SK-N-MC (cell line): ENCODE measurements at regions not wholly inside any gene's neighbourhood (a gene's known extent, or its start where the extent isn't known, plus 50 kb on each side); places are given as distances from the start of the nearest gene placed in this dataset.

Experiments
- DNase-seq: peaks from one replicate; pipeline ENCODE4 v3.0.0-alpha.2; 2011; ENCODE audit warnings: low read depth, low spot score
- H3K27ac ChIP-seq: fragments of 200-600 bp; sonication (generic); 2 replicates; pipeline ENCODE4 v1.5.1; 2016; ENCODE audit warnings: mixed run types
- H3K36me3 ChIP-seq: fragments of 200-600 bp; sonication (generic); 2 replicates; pipeline ENCODE4 v1.6.1; 2017; ENCODE audit warnings: antibody characterized with exemption, low read length, mixed read lengths; ENCODE audit not compliant: insufficient read depth
- H3K4me3 ChIP-seq: fragments of 200-600 bp; sonication (generic); 2 replicates; pipeline ENCODE4 v1.5.1; 2016
- H3K9ac ChIP-seq: fragments of 200-600 bp; sonication (generic); 2 replicates; pipeline ENCODE4 v1.8.0; 2017; ENCODE audit warnings: mixed run types, mixed read lengths; ENCODE audit not compliant: insufficient read length
- H3K9me3 ChIP-seq: fragments of 200-600 bp; sonication (generic); 2 replicates; pipeline ENCODE4 v1.6.1; 2017; ENCODE audit warnings: low read depth, mild to moderate bottlenecking, antibody characterized with exemption, low read length, moderate library complexity, mixed read lengths
- EZH2 ChIP-seq: fragments of 200-600 bp; sonication (generic); IDR thresholded peaks from one replicate; pipeline ENCODE4 v1.6.1; 2017; ENCODE audit warnings: antibody characterized with exemption
- FOXP2 ChIP-seq: optimal IDR thresholded peaks from 2 replicates; pipeline ENCODE3; 2011; ENCODE audit warnings: mild to moderate bottlenecking, moderate library complexity; ENCODE audit not compliant: insufficient read depth; ENCODE audit errors: extremely low read length, control extremely low read depth
- POLR2AphosphoS5 ChIP-seq: IDR thresholded peaks from 2 replicates; pipeline ENCODE4 v1.6.1; 2012; ENCODE audit warnings: mild to moderate bottlenecking, low read depth, low read length, borderline replicate concordance

DNA sequence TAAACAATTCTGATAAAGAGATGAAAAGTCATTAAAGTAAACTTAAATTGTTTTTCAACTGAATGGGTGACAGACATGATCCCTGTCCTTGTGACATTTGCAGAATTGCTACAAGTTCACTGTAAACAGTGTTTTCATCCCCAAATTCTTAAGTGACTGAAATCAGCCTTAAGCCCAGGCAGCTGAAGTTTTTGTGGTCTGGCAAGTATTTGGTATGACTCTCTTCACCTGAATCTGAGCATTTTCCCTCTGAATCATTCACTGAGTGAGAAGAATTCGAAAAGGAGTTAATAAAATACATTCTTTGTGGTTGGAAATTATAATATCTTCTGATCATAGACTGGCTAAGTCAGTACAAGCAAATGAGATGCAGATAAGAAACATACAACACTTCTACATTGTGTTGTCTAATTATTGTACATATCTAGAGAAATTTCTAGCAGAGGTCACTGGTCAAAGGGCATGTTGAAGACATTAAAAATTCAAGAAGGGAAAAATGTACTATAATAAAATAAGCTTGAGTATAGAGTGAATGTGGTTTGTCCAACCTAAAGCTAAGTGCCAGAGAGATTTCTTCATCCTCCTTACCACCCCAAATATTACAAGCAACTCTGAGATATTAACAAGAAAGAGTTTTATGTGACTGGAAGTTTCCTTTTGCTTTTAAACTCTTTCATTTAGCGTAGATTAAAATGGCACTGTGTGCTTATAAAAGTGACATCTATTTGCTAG is 177.8 kb upstream of the DIO2 start:
- H3K27ac ChIP-seq: no peak overlapping the region

GRCh38 chr14:80387563-80387981 is 176.3 kb upstream of the DIO2 start:
- H3K9ac ChIP-seq: no peak overlapping the region
- no peak overlapping the region for H3K4me3 ChIP-seq
- no peak overlapping the region for H3K27ac ChIP-seq
- DNase-seq: no peak
- H3K36me3 ChIP-seq: no peaks in the 10 kb centered on the region
- no peak for TF ChIP-seq POLR2AphosphoS5
- TF ChIP-seq EZH2: no peak
- TF ChIP-seq FOXP2: no peak
- no peaks in the 10 kb centered on the region for H3K9me3 ChIP-seq

More for the DNA sequence above, 177.8 kb upstream of the DIO2 start:
- no peak for DNase-seq
- Histone ChIP-seq H3K9ac (no peak overlapping the region), H3K36me3 (no peaks in the 10 kb centered on the region), H3K9me3 (no peaks in the 10 kb centered on the region), H3K4me3 (no peak overlapping the region)
- no peak for TF ChIP-seq EZH2
- TF ChIP-seq POLR2AphosphoS5: no peak
- TF ChIP-seq FOXP2: no peak

DNA sequence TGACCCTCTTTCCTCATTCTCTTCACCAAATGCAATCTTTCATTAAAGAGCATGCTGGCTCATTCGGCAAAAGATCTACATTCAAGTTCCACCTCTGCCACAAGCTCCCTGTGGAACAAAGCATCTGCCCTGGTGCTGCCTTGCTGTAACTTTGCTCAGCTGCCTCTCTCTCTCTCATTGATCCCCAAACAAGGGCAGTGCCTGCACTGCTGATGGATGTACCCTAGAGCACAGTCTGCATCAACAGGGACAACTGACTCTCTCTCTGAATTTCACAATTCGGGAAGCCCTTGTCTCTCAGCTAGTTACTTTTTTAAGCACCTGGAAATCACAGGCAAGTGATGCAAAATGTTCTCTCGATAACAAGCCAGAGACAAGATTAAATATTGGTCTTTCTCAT is 174.0 kb upstream of the DIO2 start:
- Histone ChIP-seq H3K9ac (no peak overlapping the region), H3K4me3 (no peak overlapping the region), H3K9me3 (no peaks in the 10 kb centered on the region), H3K27ac (no peak overlapping the region), H3K36me3 (no peaks in the 10 kb centered on the region)
- TF ChIP-seq POLR2AphosphoS5 (no peak), FOXP2 (no peak), EZH2 (no peak)
- no peak for DNase-seq

DNA sequence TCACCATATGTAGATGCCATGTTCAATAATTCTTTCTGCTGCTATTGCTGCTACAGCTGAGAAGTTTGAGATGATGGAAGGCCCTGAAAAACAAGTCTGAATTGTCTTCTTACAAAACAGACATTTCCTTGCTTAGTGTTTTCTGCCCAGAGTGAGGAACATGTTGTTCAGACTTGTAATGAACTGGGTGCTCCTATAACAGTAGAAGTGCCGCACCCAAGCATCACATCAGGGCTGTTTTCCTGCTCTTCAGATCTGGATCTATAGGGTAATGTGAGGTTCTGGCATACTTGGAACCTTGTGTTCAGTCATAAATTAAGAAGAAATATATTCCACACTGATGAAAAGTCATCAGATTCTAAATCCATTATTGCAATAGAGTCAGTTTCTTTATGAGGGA is 171.9 kb upstream of the DIO2 start:
- Histone ChIP-seq H3K9ac (no peak overlapping the region), H3K36me3 (no peaks in the 10 kb centered on the region), H3K4me3 (no peak overlapping the region), H3K9me3 (no peaks in the 10 kb centered on the region), H3K27ac (no peak overlapping the region)
- TF ChIP-seq FOXP2 (no peak), EZH2 (no peak), POLR2AphosphoS5 (no peak)
- no peak for DNase-seq

DNA sequence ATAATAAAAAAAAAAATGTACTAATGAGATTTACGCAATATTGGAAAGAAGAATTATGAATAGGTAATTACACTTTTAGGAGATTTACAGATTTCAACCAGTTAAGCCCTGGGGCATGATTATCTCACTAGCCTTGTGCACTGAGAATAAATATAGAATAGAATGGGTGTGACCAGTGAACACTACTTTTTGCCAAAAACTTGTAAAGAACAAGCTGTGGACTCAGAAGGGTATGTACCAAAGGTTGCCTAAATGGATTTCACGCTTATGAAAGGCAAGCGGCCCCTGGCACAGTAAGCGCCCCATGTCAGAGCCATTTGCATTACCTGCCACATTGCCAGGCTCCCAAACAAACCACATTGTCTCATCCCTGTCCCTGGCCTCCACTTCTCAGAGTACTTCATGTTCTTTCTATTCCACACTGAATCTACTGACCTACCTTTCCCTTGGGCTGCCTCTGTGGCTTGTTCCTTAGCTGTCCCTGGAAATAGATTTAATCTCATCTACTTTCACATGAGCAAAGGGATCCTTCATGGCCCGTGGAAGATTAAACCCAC is 170.6 kb upstream of the DIO2 start:
- no peak overlapping the region for H3K9ac ChIP-seq

GRCh38 chr14:80379035-80379434 is 167.7 kb upstream of the DIO2 start:
- Histone ChIP-seq H3K9ac (no peak overlapping the region), H3K9me3 (no peaks in the 10 kb centered on the region), H3K27ac (no peak overlapping the region), H3K36me3 (no peaks in the 10 kb centered on the region), H3K4me3 (no peak overlapping the region)
- TF ChIP-seq FOXP2: no peak
- no peak for TF ChIP-seq POLR2AphosphoS5
- no peak for TF ChIP-seq EZH2
- DNase-seq: no peak

More for the DNA sequence above, 170.6 kb upstream of the DIO2 start:
- no peak overlapping the region for H3K27ac ChIP-seq
- no peak for DNase-seq
- no peak overlapping the region for H3K4me3 ChIP-seq
- no peaks in the 10 kb centered on the region for H3K9me3 ChIP-seq
- H3K36me3 ChIP-seq: no peaks in the 10 kb centered on the region
- no peak for TF ChIP-seq EZH2
- no peak for TF ChIP-seq POLR2AphosphoS5
- no peak for TF ChIP-seq FOXP2

DNA sequence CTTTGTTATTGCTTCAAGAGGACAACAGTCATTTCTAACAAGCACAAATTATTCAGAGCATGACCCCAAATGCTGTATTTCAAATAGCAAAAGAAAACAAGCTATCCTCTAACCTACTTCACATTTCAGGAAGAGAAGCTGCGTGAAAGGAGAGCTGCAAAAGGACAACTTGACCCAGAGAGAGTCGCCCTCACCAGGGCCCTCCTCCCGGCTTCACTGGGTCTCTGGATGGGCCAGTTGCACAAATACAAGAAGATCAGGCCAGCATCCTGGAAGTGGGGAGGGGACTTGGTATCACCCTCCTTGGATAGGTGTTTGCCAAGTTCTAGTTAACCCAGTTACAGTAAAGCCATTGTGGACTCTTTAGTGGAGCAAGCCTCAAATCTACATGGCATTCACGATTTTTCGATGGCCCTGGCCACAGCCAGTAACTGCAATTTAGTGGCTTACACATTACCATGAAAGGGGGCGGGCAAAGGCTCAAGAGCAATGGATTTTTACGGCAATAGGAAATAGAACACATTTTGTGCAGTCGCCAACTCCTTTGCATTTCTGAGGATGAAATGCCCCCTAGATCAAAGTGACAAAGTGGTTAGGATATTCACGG is 166.9 kb upstream of the DIO2 start:
- no peak for TF ChIP-seq POLR2AphosphoS5
- TF ChIP-seq EZH2: no peak
- TF ChIP-seq FOXP2: no peak
- Histone ChIP-seq H3K9me3 (no peaks in the 10 kb centered on the region), H3K36me3 (no peaks in the 10 kb centered on the region), H3K9ac (no peak overlapping the region), H3K4me3 (no peak overlapping the region), H3K27ac (no peak overlapping the region)
- no peak for DNase-seq

DNA sequence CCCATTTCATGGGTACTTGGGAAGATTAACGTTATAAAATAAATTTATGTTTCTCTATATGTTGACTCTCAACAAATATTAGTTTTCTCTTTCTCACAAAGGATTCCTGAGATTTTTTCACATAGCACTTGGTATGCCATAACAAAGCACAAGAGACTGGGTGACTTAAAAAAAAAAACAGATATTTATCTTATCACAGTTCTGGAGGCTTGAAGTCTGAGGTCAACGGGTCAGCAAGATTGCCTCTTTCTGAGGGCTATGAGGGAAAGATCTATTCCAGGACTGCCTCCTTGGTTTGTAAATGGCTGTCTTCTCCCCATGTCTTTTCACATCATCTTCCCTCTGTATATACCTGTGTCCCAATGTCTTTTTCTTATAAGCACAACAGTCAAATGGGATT is 153.5 kb upstream of the DIO2 start:
- Histone ChIP-seq H3K4me3 (no peak overlapping the region), H3K9ac (no peak overlapping the region), H3K36me3 (no peaks in the 10 kb centered on the region), H3K27ac (no peak overlapping the region), H3K9me3 (no peaks in the 10 kb centered on the region)
- TF ChIP-seq FOXP2 (no peak), EZH2 (no peak), POLR2AphosphoS5 (no peak)
- no peak for DNase-seq
